Progenitor cell of endocrine pancreas (in vitro differentiated cells): ENCODE measurements at regions not wholly inside any gene's neighbourhood (a gene's known extent, or its start where the extent isn't known, plus 50 kb on each side); places are given as distances from the start of the nearest gene placed in this dataset.

Source experiments
- DNase-seq: peaks from one replicate; pipeline ENCODE4 v3.0.0; 2021; ENCODE audit warnings: low spot score; ENCODE audit not compliant: unreplicated experiment
- H3K27ac Mint-ChIP-seq: 2 replicates; pipeline ENCODE4 v1.8.0; 2021; ENCODE audit warnings: mild to moderate bottlenecking, moderate library complexity, mixed read lengths
- H3K27me3 Mint-ChIP-seq: 2 replicates; pipeline ENCODE4 v1.8.0; 2021; ENCODE audit warnings: mixed read lengths
- H3K36me3 Mint-ChIP-seq: 2 replicates; pipeline ENCODE4 v1.8.0; 2022; ENCODE audit warnings: mixed read lengths; ENCODE audit not compliant: insufficient read depth
- H3K4me1 Mint-ChIP-seq: 2 replicates; pipeline ENCODE4 v1.8.0; 2021; ENCODE audit warnings: low read depth, mixed read lengths
- H3K4me3 Mint-ChIP-seq: 2 replicates; pipeline ENCODE4 v1.8.0; 2021; ENCODE audit warnings: low read depth, mild to moderate bottlenecking, moderate library complexity, mixed read lengths
- H3K9me3 Mint-ChIP-seq: 2 replicates; pipeline ENCODE4 v1.8.0; 2021; ENCODE audit warnings: low read depth, mixed read lengths
- CTCF ChIP-seq: fragments of 200-600 bp; sonication (generic); IDR thresholded peaks from one replicate; pipeline ENCODE4 v1.5.0; 2021; ENCODE audit warnings: antibody characterized with exemption, mild to moderate bottlenecking; ENCODE audit not compliant: unreplicated experiment

GRCh38 chr12:46100551-46101484 is 110.4 kb upstream of the SCAF11 start:
- DNase-seq, result no peak
- Mint-ChIP-seq H3K4me3 (no peak overlapping the region), H3K27ac (no peak overlapping the region), H3K9me3 (peaks cover 13% of the 10 kb centered on the region), H3K27me3 (no peaks in the 10 kb centered on the region), H3K36me3 (no peaks in the 10 kb centered on the region), H3K4me1 (peaks cover 2% of the 10 kb centered on the region)
- TF ChIP-seq CTCF, result no peak

GRCh38 chr12:46089414-46090162 is 99.2 kb upstream of the SCAF11 start:
- DNase-seq, result no peak
- Mint-ChIP-seq H3K27me3 (no peaks in the 10 kb centered on the region), H3K27ac (no peak overlapping the region), H3K4me3 (no peak overlapping the region), H3K36me3 (peaks cover 1% of the 10 kb centered on the region), H3K9me3 (peaks cover 10% of the 10 kb centered on the region), H3K4me1 (no peaks in the 10 kb centered on the region)
- TF ChIP-seq CTCF, result no peak

GRCh38 chr12:46087916-46088439 is 97.6 kb upstream of the SCAF11 start:
- Mint-ChIP-seq H3K27me3 (no peaks in the 10 kb centered on the region), H3K4me1 (no peaks in the 10 kb centered on the region), H3K27ac (no peak overlapping the region), H3K4me3 (no peak overlapping the region), H3K36me3 (peaks cover 1% of the 10 kb centered on the region), H3K9me3 (peaks cover 23% of the 10 kb centered on the region)
- DNase-seq, result no peak
- no peak for TF ChIP-seq CTCF

- no peak overlapping the region for H3K4me3 Mint-ChIP-seq
- DNase-seq, result no peak
- H3K4me1 Mint-ChIP-seq, result no peaks in the 10 kb centered on the region
- peaks cover 1% of the 10 kb centered on the region for H3K36me3 Mint-ChIP-seq
- no peak overlapping the region for H3K27ac Mint-ChIP-seq
- no peaks in the 10 kb centered on the region for H3K27me3 Mint-ChIP-seq
- H3K9me3 Mint-ChIP-seq, result peaks cover 25% of the 10 kb centered on the region
- TF ChIP-seq CTCF, result no peak
Measured at GRCh38 chr12:46084666-46085631, 94.6 kb upstream of the SCAF11 start.
